H9 (cell line): ENCODE measurements at regions not wholly inside any gene's neighbourhood (a gene's known extent, or its start where the extent isn't known, plus 50 kb on each side); places are given as distances from the start of the nearest gene placed in this dataset.

Experiments
- DNase-seq: peaks from one replicate; pipeline ENCODE4 v3.0.0-alpha.2; 2017
- H2AFZ ChIP-seq: one replicate; pipeline ENCODE4 v1.6.1; 2013; ENCODE audit warnings: mild to moderate bottlenecking, low read length, control low read depth, moderate library complexity
- H2AK5ac ChIP-seq: 2 replicates; pipeline ENCODE4 v1.6.1; 2013; ENCODE audit warnings: low read length, control low read depth, mixed read lengths; ENCODE audit not compliant: insufficient read length
- H2BK120ac ChIP-seq: one replicate; pipeline ENCODE4 v1.6.1; 2013; ENCODE audit warnings: low read depth, mild to moderate bottlenecking, low read length, control low read depth, inconsistent platforms; ENCODE audit not compliant: poor library complexity, severe bottlenecking
- H2BK12ac ChIP-seq: 2 replicates; pipeline ENCODE4 v1.6.1; 2013; ENCODE audit warnings: low read length, control low read depth, mixed read lengths, low read depth; ENCODE audit not compliant: insufficient read length
- H2BK15ac ChIP-seq: 2 replicates; pipeline ENCODE4 v1.6.1; 2013; ENCODE audit warnings: low read depth, low read length, control low read depth
- H2BK20ac ChIP-seq: one replicate; pipeline ENCODE4 v1.6.1; 2013; ENCODE audit warnings: low read depth, mild to moderate bottlenecking, low read length, control low read depth, inconsistent platforms; ENCODE audit not compliant: poor library complexity, severe bottlenecking
- H2BK5ac ChIP-seq: 2 replicates; pipeline ENCODE4 v1.6.1; 2013; ENCODE audit warnings: low read length, control low read depth, mixed read lengths; ENCODE audit not compliant: insufficient read length
- H3K14ac ChIP-seq: 2 replicates; pipeline ENCODE4 v1.6.1; 2013; ENCODE audit warnings: low read length, control low read depth; ENCODE audit not compliant: insufficient read depth
- H3K18ac ChIP-seq: 2 replicates; pipeline ENCODE4 v1.6.1; 2013; ENCODE audit warnings: low read depth, mild to moderate bottlenecking, mixed read lengths, low read length, control low read depth; ENCODE audit not compliant: insufficient read length
- H3K23ac ChIP-seq: 2 replicates; pipeline ENCODE4 v1.6.1; 2013; ENCODE audit warnings: low read length, control low read depth, mixed read lengths, low read depth; ENCODE audit not compliant: insufficient read length
- H3K23me2 ChIP-seq: 2 replicates; pipeline ENCODE4 v1.6.1; 2013; ENCODE audit warnings: low read depth, mild to moderate bottlenecking, mixed read lengths, low read length, control low read depth; ENCODE audit not compliant: insufficient read length, poor library complexity, severe bottlenecking
- H3K27ac ChIP-seq: 2 replicates; pipeline ENCODE4 v1.5.1; 2013; ENCODE audit warnings: low read length, control low read depth, mixed read lengths, low read depth; ENCODE audit not compliant: insufficient read length
- H3K27me3 ChIP-seq: 2 replicates; pipeline ENCODE4 v1.6.1; 2013; ENCODE audit warnings: low read length, control low read depth, inconsistent platforms; ENCODE audit not compliant: insufficient read depth
- H3K4ac ChIP-seq: 2 replicates; pipeline ENCODE4 v1.6.1; 2013; ENCODE audit warnings: low read depth, mild to moderate bottlenecking, control low read depth, inconsistent platforms, low read length, moderate library complexity
- H3K4me1 ChIP-seq: 2 replicates; pipeline ENCODE4 v1.6.1; 2013; ENCODE audit warnings: low read length, control low read depth, inconsistent platforms; ENCODE audit not compliant: insufficient read depth
- H3K4me2 ChIP-seq: 2 replicates; pipeline ENCODE4 v1.6.1; 2013; ENCODE audit warnings: low read length, control low read depth, mixed read lengths; ENCODE audit not compliant: insufficient read length, insufficient read depth
- H3K56ac ChIP-seq: 2 replicates; pipeline ENCODE4 v1.6.1; 2013; ENCODE audit warnings: low read depth, mild to moderate bottlenecking, mixed read lengths, low read length, control low read depth; ENCODE audit not compliant: insufficient read length
- H3K79me1 ChIP-seq: 2 replicates; pipeline ENCODE4 v1.6.1; 2013; ENCODE audit warnings: low read depth, mild to moderate bottlenecking, moderate library complexity, low read length, control low read depth, inconsistent platforms; ENCODE audit not compliant: insufficient read depth, poor library complexity, severe bottlenecking
- H3K79me2 ChIP-seq: 2 replicates; pipeline ENCODE4 v1.6.1; 2013; ENCODE audit warnings: low read length, control low read depth, inconsistent platforms; ENCODE audit not compliant: insufficient read depth
- H3K9ac ChIP-seq: 2 replicates; pipeline ENCODE4 v1.6.1; 2013; ENCODE audit warnings: low read length, control low read depth, mixed read lengths; ENCODE audit not compliant: insufficient read length; ENCODE audit errors: extremely low read depth
- H3K9me3 ChIP-seq: one replicate; pipeline ENCODE4 v1.6.1; 2013; ENCODE audit warnings: low read depth, low read length, inconsistent platforms; ENCODE audit not compliant: control insufficient read depth
- H3T11ph ChIP-seq: one replicate; pipeline ENCODE4 v1.6.1; 2013; ENCODE audit warnings: mild to moderate bottlenecking, low read length, control low read depth, inconsistent platforms
- H4K20me1 ChIP-seq: one replicate; pipeline ENCODE4 v1.6.1; 2013; ENCODE audit not compliant: control insufficient read depth, insufficient read length, insufficient read depth
- H4K5ac ChIP-seq: 2 replicates; pipeline ENCODE4 v1.6.1; 2013; ENCODE audit warnings: low read depth, mild to moderate bottlenecking, mixed read lengths, low read length, control low read depth; ENCODE audit not compliant: insufficient read length
- H4K8ac ChIP-seq: replicated peaks from 2 replicates; pipeline ENCODE4 v1.6.1; 2013; ENCODE audit warnings: low read length, control low read depth, mixed read lengths, low read depth; ENCODE audit not compliant: insufficient read length
- H4K91ac ChIP-seq: 2 replicates; pipeline ENCODE4 v1.6.1; 2013; ENCODE audit warnings: low read depth, mild to moderate bottlenecking, moderate library complexity, mixed read lengths, low read length, control low read depth; ENCODE audit not compliant: insufficient read length
- H3K27ac Mint-ChIP-seq, 3 experiments: 2 replicates in 2 of 3; 3 replicates in 1 of 3; pipeline ENCODE4 v1.8.0; 2020 to 2021; ENCODE audit warnings: mixed read lengths in 3 of 3, mild to moderate bottlenecking in 1 of 3, moderate library complexity in 1 of 3
- H3K27me3 Mint-ChIP-seq: 2 replicates; pipeline ENCODE4 v1.8.0; 2021; ENCODE audit warnings: low read depth, mild to moderate bottlenecking, moderate library complexity, mixed read lengths
- H3K36me3 Mint-ChIP-seq, 3 experiments: 2 replicates in 2 of 3; 3 replicates in 1 of 3; pipeline ENCODE4 v1.8.0; 2020 to 2021; ENCODE audit warnings: low read depth in 3 of 3, mixed read lengths in 3 of 3; ENCODE audit not compliant: insufficient read depth in 1 of 3
- H3K4me1 Mint-ChIP-seq, 2 experiments: 2 replicates each; pipeline ENCODE4 v1.8.0; 2020; ENCODE audit warnings: mixed read lengths in 2 of 2
- H3K4me3 Mint-ChIP-seq, 2 experiments: 2 replicates in 1 of 2; 3 replicates in 1 of 2; pipeline ENCODE4 v1.8.0; 2020 to 2021; ENCODE audit warnings: mild to moderate bottlenecking in 2 of 2, mixed read lengths in 2 of 2, moderate library complexity in 1 of 2
- H3K9me3 Mint-ChIP-seq, 2 experiments: 2 replicates in 1 of 2; 3 replicates in 1 of 2; pipeline ENCODE4 v1.8.0; 2020; ENCODE audit warnings: mild to moderate bottlenecking in 2 of 2, mixed read lengths in 2 of 2, moderate library complexity in 1 of 2
- CTCF ChIP-seq: fragments of 200-600 bp; sonication (generic); conservative IDR thresholded peaks from 3 replicates; pipeline ENCODE4 v1.8.0; 2021; ENCODE audit warnings: antibody characterized with exemption, mild to moderate bottlenecking
- WGBS: extraction: QIAGEN DNeasy Blood & Tissue Kit; methylation state at CpG from one replicate; pipeline ENCODE4 v1.1.7; 2013; ENCODE audit warnings: missing lambda C conversion rate, low lambda C conversion rate, mixed read lengths; ENCODE audit not compliant: insufficient read length; ENCODE audit errors: extremely low coverage; 5-methylcytosine and 5-hydroxymethylcytosine counted together

GRCh38 chr13:40170091-40170490 is 496.4 kb downstream of the FOXO1 start:
- no peak overlapping the region for H3K9ac ChIP-seq
- DNase-seq: no peak

More at GRCh38 chr13:40170091-40170490, 496.4 kb downstream of the FOXO1 start:
- Histone ChIP-seq H3K27me3 (no peaks in the 10 kb centered on the region), H2BK12ac (no peak overlapping the region), H3K4me1 (no peaks in the 10 kb centered on the region; the same call in 1 of the 2 replicates), H3K23ac (no peak overlapping the region), H2BK20ac (no peak overlapping the region), H3K56ac (no peak overlapping the region), H2BK15ac (no peak overlapping the region), H3K14ac (no peak overlapping the region), H3K4ac (no peak overlapping the region), H3K4me2 (no peak overlapping the region), H2BK5ac (no peak overlapping the region), H4K91ac (no peak overlapping the region), H3K23me2 (no peaks in the 10 kb centered on the region), H4K20me1 (no peaks in the 10 kb centered on the region), H2BK120ac (no peak overlapping the region), H3K9me3 (no peaks in the 10 kb centered on the region), H3K79me1 (no peaks in the 10 kb centered on the region), H2AFZ (no peak overlapping the region), H2AK5ac (no peak overlapping the region), H3K27ac (no peak overlapping the region), H3T11ph (no peak overlapping the region), H3K79me2 (no peaks in the 10 kb centered on the region), H4K8ac (no peak overlapping the region), H4K5ac (no peak overlapping the region), H3K18ac (no peak overlapping the region)
- no CpG with 5 or more reads among the region's 4 CpGs for WGBS
- Mint-ChIP-seq H3K4me1 (peaks cover 6 to 15% of the 10 kb centered on the region in 2 experiments; a peak in 2 of 4 replicates), H3K4me3 (no peak overlapping the region), H3K27ac (no peak overlapping the region), H3K27me3 (peaks cover 3% of the 10 kb centered on the region), H3K9me3 (no peaks in the 10 kb centered on the region), H3K36me3 (no peaks in the 10 kb centered on the region)
- no peak for TF ChIP-seq CTCF
